ENCODE measurements at regions not wholly inside any gene's neighbourhood (a gene's known extent, or its start where the extent isn't known, plus 50 kb on each side); places are given as distances from the start of the nearest gene placed in this dataset.

- no peak for DNase-seq
Observed at GRCh38 chr12:126807312-126807865, 1459.6 kb upstream of the TMEM132C start.

- no peak for DNase-seq
Observed at GRCh38 chr12:126811391-126811790, 1455.6 kb upstream of the TMEM132C start.

GRCh38 chr12:126819554-126819953 lies 1447.4 kb upstream of the TMEM132C start:
- no peak for DNase-seq

GRCh38 chr12:126830778-126831680 lies 1435.9 kb upstream of the TMEM132C start:
- no peak for DNase-seq

GRCh38 chr12:126837697-126838096 lies 1429.3 kb upstream of the TMEM132C start:
- DNase-seq, result no peak

- DNase-seq, result no peak
Observed at GRCh38 chr12:126843915-126844669, 1422.9 kb upstream of the TMEM132C start.

- no peak for DNase-seq
Observed at GRCh38 chr12:126847005-126847629, 1419.9 kb upstream of the TMEM132C start.

- no peak for DNase-seq
Observed at GRCh38 chr12:126855768-126856167, 1411.2 kb upstream of the TMEM132C start.

GRCh38 chr12:126856958-126857357 lies 1410.0 kb upstream of the TMEM132C start:
- DNase-seq, result no peak

GRCh38 chr12:126858560-126858959 lies 1408.4 kb upstream of the TMEM132C start:
- DNase-seq, result no peak

GRCh38 chr12:126860210-126860609 lies 1406.8 kb upstream of the TMEM132C start:
- no peak for DNase-seq

GRCh38 chr12:126862500-126862899 lies 1404.5 kb upstream of the TMEM132C start:
- DNase-seq, result no peak

GRCh38 chr12:126869644-126870043 lies 1397.3 kb upstream of the TMEM132C start:
- DNase-seq, result no peak

GRCh38 chr12:126873701-126874100 lies 1393.3 kb upstream of the TMEM132C start:
- no peak for DNase-seq

- DNase-seq, result peak; percentile 21
Observed at GRCh38 chr12:126874427-126875026, 1392.4 kb upstream of the TMEM132C start.

- no peak for DNase-seq
Observed at GRCh38 chr12:126879842-126880241, 1387.1 kb upstream of the TMEM132C start.

- DNase-seq, result no peak
Observed at GRCh38 chr12:126883697-126884096, 1383.3 kb upstream of the TMEM132C start.

- no peak for DNase-seq
Observed at GRCh38 chr12:126889501-126889900, 1377.5 kb upstream of the TMEM132C start.

- no peak for DNase-seq
Observed at GRCh38 chr12:126890097-126890496, 1376.9 kb upstream of the TMEM132C start.

GRCh38 chr12:126891789-126892188 lies 1375.2 kb upstream of the TMEM132C start:
- DNase-seq, result no peak

- DNase-seq, result no peak
Observed at GRCh38 chr12:126895951-126896913, 1370.7 kb upstream of the TMEM132C start.

- DNase-seq, result no peak
Observed at GRCh38 chr12:126897102-126897501, 1369.9 kb upstream of the TMEM132C start.
